HepG2 (cell line): ENCODE measurements at regions not wholly inside any gene's neighbourhood (a gene's known extent, or its start where the extent isn't known, plus 50 kb on each side); places are given as distances from the start of the nearest gene placed in this dataset.

ENCODE experiments used
- ATAC-seq: fragments of 200-7000 bp; cut with Tn5 transposase; 3 replicates; pipeline ENCODE4 v1.9.1; 2020; ENCODE audit warnings: mild to moderate bottlenecking, moderate library complexity
- BruUV-seq: library from RNA; stranded (reverse); fragments of 400-500 nt; replicated peaks from 2 replicates; lab custom pipeline; 2021; lab: Mats Ljungman, UMichigan
- CTCF ChIA-PET: fragments of 300-600 bp; formaldehyde crosslinking; extraction: SDS; loops from one replicate; lab custom pipeline; 2021; ENCODE audit warnings: low total read pairs, inconsistent platforms, low intra/inter-chr PET ratio; lab: Yijun Ruan, JAX
- POLR2A ChIA-PET: fragments of 350-600 bp; sonication (Branson Sonifier 250); formaldehyde crosslinking; loops from one replicate; lab custom pipeline; 2020; ENCODE audit warnings: antibody characterized with exemption, inconsistent platforms; lab: Yijun Ruan, JAX
- DNase-seq: peaks from one replicate; pipeline ENCODE4 v3.0.0-alpha.2; 2015; ENCODE audit warnings: low spot score
- FAIRE-seq: peaks from 3 replicates; lab custom pipeline; 2011; peaks lifted over from hg19 to GRCh38; lab: Jason Lieb, UNC
- H2AFZ ChIP-seq: one replicate; pipeline ENCODE4 v1.6.1; 2011; ENCODE audit warnings: low read length, inconsistent platforms
- H3K27ac ChIP-seq: fragments of 300-600 bp; 3 replicates; pipeline ENCODE4 v1.8.0; 2011; ENCODE audit warnings: mixed run types, mild to moderate bottlenecking, mixed read lengths, low read length, inconsistent platforms; ENCODE audit not compliant: insufficient read depth; ENCODE audit errors: extremely low read length
- H3K27me3 ChIP-seq, 2 experiments: fragments of 200-600 bp in 1 of 2; 2 replicates in 1 of 2; 3 replicates in 1 of 2; pipeline versions ENCODE4 v1.6.0 to v1.8.0; 2011; ENCODE audit warnings: low read length in 2 of 2, mild to moderate bottlenecking in 2 of 2, moderate library complexity in 2 of 2, inconsistent platforms in 1 of 2; ENCODE audit not compliant: insufficient read depth in 2 of 2, control insufficient read depth in 1 of 2
- H3K36me3 ChIP-seq, 2 experiments: fragments of 200-600 bp in 1 of 2; replicated peaks in 1 of 2; 2 replicates in 1 of 2; 3 replicates in 1 of 2; pipeline versions ENCODE4 v1.5.1 to v1.8.0; 2011; ENCODE audit warnings: low read length in 2 of 2, inconsistent platforms in 1 of 2; ENCODE audit not compliant: insufficient read depth in 2 of 2, control insufficient read depth in 1 of 2
- H3K4me1 ChIP-seq: 2 replicates; pipeline ENCODE4 v1.5.1; 2012; ENCODE audit warnings: low read length, inconsistent platforms; ENCODE audit not compliant: insufficient read depth
- H3K4me2 ChIP-seq: 2 replicates; pipeline ENCODE4 v1.6.0; 2011; ENCODE audit warnings: low read depth, low read length, inconsistent platforms
- H3K4me3 ChIP-seq, 3 experiments: fragments of 200-600 bp in 1 of 3; sonication (generic), shearing (Covaris generic) in 1 of 3; replicated peaks in 1 of 3; 2 replicates each; pipeline ENCODE4 v1.5.1; 2011 to 2016; ENCODE audit warnings: low read length in 3 of 3, inconsistent platforms in 2 of 3, low read depth in 2 of 3, mild to moderate bottlenecking in 2 of 3, control low read depth in 1 of 3, mixed read lengths in 1 of 3; ENCODE audit not compliant: insufficient read depth in 1 of 3
- H3K79me2 ChIP-seq: one replicate; pipeline ENCODE4 v1.6.1; 2011; ENCODE audit warnings: low read length, inconsistent platforms; ENCODE audit not compliant: insufficient read depth
- H3K9ac ChIP-seq: 2 replicates; pipeline ENCODE4 v1.6.0; 2011; ENCODE audit warnings: mild to moderate bottlenecking, low read depth, low read length, inconsistent platforms; ENCODE audit not compliant: insufficient read depth
- H3K9me3 ChIP-seq: 2 replicates; pipeline ENCODE4 v1.5.1; 2012; ENCODE audit warnings: mild to moderate bottlenecking, low read length
- H4K20me1 ChIP-seq: 2 replicates; pipeline ENCODE4 v1.6.0; 2011; ENCODE audit warnings: inconsistent platforms, mild to moderate bottlenecking, low read length, moderate library complexity; ENCODE audit not compliant: insufficient read depth
- CREM ChIP-seq, 2 experiments: sonication (generic) in 1 of 2; formaldehyde crosslinking in 1 of 2; IDR thresholded peaks; 2 replicates each; pipeline versions ENCODE4 v1.4.0 to v1.6.1; 2016 to 2020; ENCODE audit warnings: antibody characterized with exemption in 1 of 2, mild to moderate bottlenecking in 1 of 2, missing genetic modification reagents in 1 of 2
- FOXJ3 ChIP-seq: sonication (generic); formaldehyde crosslinking; IDR thresholded peaks from 2 replicates; pipeline ENCODE4 v1.4.0; 2020; ENCODE audit warnings: missing genetic modification reagents, mild to moderate bottlenecking, borderline replicate concordance
- HIC2 ChIP-seq: sonication (generic); formaldehyde crosslinking; IDR thresholded peaks from 2 replicates; pipeline ENCODE4 v1.9.0; 2022; ENCODE audit warnings: low read depth, missing genetic modification reagents
- TOE1 ChIP-seq: sonication (generic); formaldehyde crosslinking; IDR thresholded peaks from 2 replicates; pipeline ENCODE4 v1.4.0; 2020; ENCODE audit warnings: mild to moderate bottlenecking, missing genetic modification reagents
- ZIK1 ChIP-seq: sonication (generic); formaldehyde crosslinking; IDR thresholded peaks from 2 replicates; pipeline ENCODE4 v1.5.0; 2020; ENCODE audit warnings: mild to moderate bottlenecking, low read depth, missing genetic modification reagents, borderline replicate concordance
- ZNF362 ChIP-seq: sonication (generic); formaldehyde crosslinking; IDR thresholded peaks from 2 replicates; pipeline ENCODE4 v1.4.0; 2020; ENCODE audit warnings: missing genetic modification reagents, mild to moderate bottlenecking, borderline replicate concordance
- ZNF567 ChIP-seq: sonication (generic); formaldehyde crosslinking; IDR thresholded peaks from 2 replicates; pipeline ENCODE4 v1.8.1; 2023; ENCODE audit warnings: mild to moderate bottlenecking, missing genetic modification reagents, borderline replicate concordance
- ZNF749 ChIP-seq: sonication (generic); formaldehyde crosslinking; IDR thresholded peaks from 2 replicates; pipeline ENCODE4 v1.8.0; 2022; ENCODE audit warnings: mild to moderate bottlenecking, missing genetic modification reagents, moderate library complexity, borderline replicate concordance
- ZNF772 ChIP-seq: sonication (generic); formaldehyde crosslinking; IDR thresholded peaks from 2 replicates; pipeline ENCODE4 v1.5.0; 2020; ENCODE audit warnings: mild to moderate bottlenecking, missing genetic modification reagents
- WGBS: methylation state at CpG from one replicate; pipeline ENCODE4 v1.1.6; 2017; ENCODE audit warnings: low lambda C conversion rate; 5-methylcytosine and 5-hydroxymethylcytosine counted together
- in situ Hi-C: cut with HindIII; loops from 2 replicates; pipeline ENCODE4 v1.10.0; 2017; ENCODE audit warnings: low pct_unique_long_range_greater_than_20kb; ENCODE audit not compliant: extremely low pct_ligation_motif_present
- intact Hi-C: fragments of 100-400 bp; cut with micrococcal nuclease; formaldehyde crosslinking; loops from one replicate; pipeline ENCODE4 v1.10.0; 2022; ENCODE audit not compliant: unreplicated experiment
- TF ChIP-seq, protein P1 (sequence below): sonication (generic); formaldehyde crosslinking; IDR thresholded peaks from 2 replicates; pipeline ENCODE4 v1.9.0; 2021; ENCODE audit warnings: missing genetic modification reagents, borderline replicate concordance
- TF ChIP-seq, protein P2 (sequence below): sonication (generic); formaldehyde crosslinking; IDR thresholded peaks from 2 replicates; pipeline ENCODE4 v1.4.0; 2020; ENCODE audit warnings: mild to moderate bottlenecking, missing genetic modification reagents

DNA sequence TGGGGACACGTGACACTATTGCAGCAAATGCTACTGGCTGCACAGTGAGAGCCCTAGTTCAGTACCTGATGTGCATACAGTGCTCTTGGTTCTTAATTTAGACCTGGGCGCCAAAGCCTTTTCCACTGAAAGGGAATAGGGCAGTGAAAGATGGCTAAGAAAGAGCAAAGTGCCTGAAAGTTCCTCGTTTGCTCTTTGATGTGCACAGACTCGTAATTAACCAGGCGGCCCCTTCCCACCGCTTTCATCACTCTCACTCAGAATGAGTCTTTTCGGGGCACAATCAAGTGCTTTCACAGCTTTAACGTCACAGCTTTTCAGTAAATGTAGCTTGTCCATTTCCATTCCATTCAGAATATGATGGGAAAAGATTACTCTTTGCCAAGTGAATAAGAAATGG, 116.6 kb upstream of the ADRA1B start:
- POLR2A ChIA-PET, result no interaction called here
- Histone ChIP-seq H3K27ac (no peak overlapping the region), H3K4me3 (no peak overlapping the region), H3K4me2 (no peak overlapping the region), H3K4me1 (no peaks in the 10 kb centered on the region)
- DNase-seq (no peak), FAIRE-seq (no peak)
- CTCF ChIA-PET, result no interaction called here
- no TSS peak for BruUV-seq
- 22% methylated on average over 8 of the region's 8 CpGs for WGBS
- intact Hi-C loops, result no loop called here
- TF ChIP-seq ZNF749 (CRISPR knock-in tag) (no peak), ZNF772 (CRISPR knock-in tag) (no peak), FOXJ3 (CRISPR knock-in tag) (no peak), ZNF362 (CRISPR knock-in tag) (no peak), ZIK1 (no peak), CREM (IDR thresholded peaks at IDR 0.05) (no peak), CREM (CRISPR knock-in tag; IDR thresholded peaks at IDR 0.05) (no peak)
- TF ChIP-seq, all 625 proteins: peak for 0
- ATAC-seq, result no peak
- no peaks in the 10 kb centered on the region for H3K79me2 ChIP-seq
- no peaks in the 10 kb centered on the region for H4K20me1 ChIP-seq
- H3K27me3 ChIP-seq, result no peaks in the 10 kb centered on the region
- H3K36me3 ChIP-seq, result no peaks in the 10 kb centered on the region
- H3K9me3 ChIP-seq, result no peaks in the 10 kb centered on the region
- H2AFZ ChIP-seq, result no peak overlapping the region
- no peak overlapping the region for H3K9ac ChIP-seq
- in situ Hi-C loops, result no loop called here

- POLR2A ChIA-PET, result no interaction called here
- intact Hi-C loops (no loop called here), in situ Hi-C loops (no loop called here)
- H4K20me1 ChIP-seq, result no peaks in the 10 kb centered on the region
- H3K4me3 ChIP-seq, result no peak overlapping the region
- FAIRE-seq (no peak), ATAC-seq (no peak), DNase-seq (no peak)
- no peaks in the 10 kb centered on the region for H3K27me3 ChIP-seq
- CTCF ChIA-PET, result no interaction called here
- H2AFZ ChIP-seq, result no peak overlapping the region
- no peak overlapping the region for H3K4me2 ChIP-seq
- no peak overlapping the region for H3K9ac ChIP-seq
- no peaks in the 10 kb centered on the region for H3K4me1 ChIP-seq
- no TSS peak for BruUV-seq
- H3K79me2 ChIP-seq, result no peaks in the 10 kb centered on the region
- H3K9me3 ChIP-seq, result no peaks in the 10 kb centered on the region
- no peak overlapping the region for H3K27ac ChIP-seq
- 55% methylated on average over 8 of the region's 8 CpGs for WGBS
- no peaks in the 10 kb centered on the region for H3K36me3 ChIP-seq
- TF ChIP-seq, protein P1, sequence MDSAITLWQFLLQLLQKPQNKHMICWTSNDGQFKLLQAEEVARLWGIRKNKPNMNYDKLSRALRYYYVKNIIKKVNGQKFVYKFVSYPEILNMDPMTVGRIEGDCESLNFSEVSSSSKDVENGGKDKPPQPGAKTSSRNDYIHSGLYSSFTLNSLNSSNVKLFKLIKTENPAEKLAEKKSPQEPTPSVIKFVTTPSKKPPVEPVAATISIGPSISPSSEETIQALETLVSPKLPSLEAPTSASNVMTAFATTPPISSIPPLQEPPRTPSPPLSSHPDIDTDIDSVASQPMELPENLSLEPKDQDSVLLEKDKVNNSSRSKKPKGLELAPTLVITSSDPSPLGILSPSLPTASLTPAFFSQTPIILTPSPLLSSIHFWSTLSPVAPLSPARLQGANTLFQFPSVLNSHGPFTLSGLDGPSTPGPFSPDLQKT (CRISPR knock-in tag), result no peak
- TF ChIP-seq HIC2 (CRISPR knock-in tag) (no peak), ZNF567 (CRISPR knock-in tag) (no peak), TOE1 (no peak)
- TF ChIP-seq, protein P2, sequence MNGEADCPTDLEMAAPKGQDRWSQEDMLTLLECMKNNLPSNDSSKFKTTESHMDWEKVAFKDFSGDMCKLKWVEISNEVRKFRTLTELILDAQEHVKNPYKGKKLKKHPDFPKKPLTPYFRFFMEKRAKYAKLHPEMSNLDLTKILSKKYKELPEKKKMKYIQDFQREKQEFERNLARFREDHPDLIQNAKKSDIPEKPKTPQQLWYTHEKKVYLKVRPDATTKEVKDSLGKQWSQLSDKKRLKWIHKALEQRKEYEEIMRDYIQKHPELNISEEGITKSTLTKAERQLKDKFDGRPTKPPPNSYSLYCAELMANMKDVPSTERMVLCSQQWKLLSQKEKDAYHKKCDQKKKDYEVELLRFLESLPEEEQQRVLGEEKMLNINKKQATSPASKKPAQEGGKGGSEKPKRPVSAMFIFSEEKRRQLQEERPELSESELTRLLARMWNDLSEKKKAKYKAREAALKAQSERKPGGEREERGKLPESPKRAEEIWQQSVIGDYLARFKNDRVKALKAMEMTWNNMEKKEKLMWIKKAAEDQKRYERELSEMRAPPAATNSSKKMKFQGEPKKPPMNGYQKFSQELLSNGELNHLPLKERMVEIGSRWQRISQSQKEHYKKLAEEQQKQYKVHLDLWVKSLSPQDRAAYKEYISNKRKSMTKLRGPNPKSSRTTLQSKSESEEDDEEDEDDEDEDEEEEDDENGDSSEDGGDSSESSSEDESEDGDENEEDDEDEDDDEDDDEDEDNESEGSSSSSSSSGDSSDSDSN, result no peak
Observed at GRCh38 chr5:159800131-159800840, 116.0 kb upstream of the ADRA1B start.
